Lower leg skin (tissue), 3 donors: ENCODE measurements at regions not wholly inside any gene's neighbourhood (a gene's known extent, or its start where the extent isn't known, plus 50 kb on each side); places are given as distances from the start of the nearest gene placed in this dataset.

Source experiments
- CTCF ChIP-seq, 3 donors: fragments of 450-650 bp; IDR thresholded peaks; one replicate each; pipeline ENCODE4 v1.5.1; 2016; ENCODE audit warnings: antibody characterized with exemption in 3 of 3, mild to moderate bottlenecking in 3 of 3, moderate library complexity in 2 of 3
- POLR2A ChIP-seq, 2 donors: fragments of 450-650 bp; IDR thresholded peaks; one replicate each; pipeline ENCODE4 v1.6.1; 2016 to 2017; ENCODE audit warnings: antibody characterized with exemption in 2 of 2, mild to moderate bottlenecking in 1 of 2, moderate library complexity in 1 of 2

DNA sequence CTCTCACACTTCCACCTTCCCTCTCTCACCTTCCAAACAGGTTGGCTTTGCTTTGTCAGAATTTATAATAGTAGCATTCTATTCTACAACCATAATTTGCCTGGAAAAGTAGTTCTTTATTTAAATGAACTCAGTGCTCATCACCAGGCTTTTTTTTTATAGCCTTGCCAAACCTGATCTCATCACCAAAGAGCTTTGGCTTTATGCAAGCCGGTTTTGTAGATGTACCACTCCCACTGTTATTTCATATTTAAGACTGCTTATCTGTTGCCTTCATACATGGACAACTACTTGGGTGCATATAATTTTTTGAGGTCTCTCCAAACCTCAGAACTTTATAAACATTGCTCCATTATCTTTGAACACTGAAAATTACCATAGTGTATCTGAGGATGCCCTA lies 246.1 kb upstream of the PPP2R3A start:
- TF ChIP-seq CTCF (IDR thresholded peaks at IDR 0.05) (no peak), POLR2A (IDR thresholded peaks at IDR 0.05) (no peak)
